ENCODE measurements at regions not wholly inside any gene's neighbourhood (a gene's known extent, or its start where the extent isn't known, plus 50 kb on each side); places are given as distances from the start of the nearest gene placed in this dataset.

- Histone ChIP-seq H3K27me3 (replicated peaks in 2 of 5; ENCODE audit: control insufficient read depth in 4 of 5, insufficient read depth in 5 of 5, low read length in 4 of 5) (peaks cover 0 to 11% (median 0%) of the 10 kb centered on the region in 5 experiments), H3K27ac (ENCODE audit: insufficient read depth in 1 of 2, low read depth in 1 of 2, low read length in 2 of 2, poor library complexity in 1 of 2, severe bottlenecking in 2 of 2) (no peak overlapping the region), H3K4me1 (ENCODE audit: control extremely low read depth in 1 of 4, control insufficient read depth in 4 of 4, insufficient read depth in 4 of 4, low read length in 3 of 4) (no peaks in the 10 kb centered on the region), H3K9me3 (ENCODE audit: control extremely low read depth in 1 of 5, control insufficient read depth in 4 of 5, insufficient read depth in 2 of 5, low read depth in 1 of 5, low read length in 4 of 5) (peaks cover 0 to 4% (median 0%) of the 10 kb centered on the region in 5 experiments), H3K4me3 (ENCODE audit: control insufficient read depth in 1 of 7, extremely low read depth in 1 of 7, insufficient read depth in 4 of 7, low read depth in 2 of 7, low read length in 6 of 7) (no peak overlapping the region), H3K36me3 (ENCODE audit: control insufficient read depth in 4 of 4, insufficient read depth in 4 of 4, low read length in 3 of 4) (no peaks in the 10 kb centered on the region)
- ChIA-PET POLR2A (no interaction called here), CTCF (no interaction called here)
- DNase-seq: no peak
- 81% methylated on average over 3 of the region's 12 CpGs for WGBS (ENCODE audit: insufficient coverage)
Measured at GRCh38 chr1:4972761-4973320, 318.4 kb downstream of the AJAP1 start.

- H3K27ac ChIP-seq (ENCODE audit: insufficient read depth in 1 of 2, low read depth in 1 of 2, low read length in 2 of 2, poor library complexity in 1 of 2, severe bottlenecking in 2 of 2): no peak overlapping the region
- H3K9me3 ChIP-seq (ENCODE audit: control extremely low read depth in 1 of 5, control insufficient read depth in 4 of 5, insufficient read depth in 2 of 5, low read depth in 1 of 5, low read length in 4 of 5): peaks cover 0 to 4% (median 0%) of the 10 kb centered on the region in 5 experiments
- no peak for DNase-seq
- H3K4me3 ChIP-seq (ENCODE audit: control insufficient read depth in 1 of 7, extremely low read depth in 1 of 7, insufficient read depth in 4 of 7, low read depth in 2 of 7, low read length in 6 of 7): no peak overlapping the region
- no peaks in the 10 kb centered on the region for H3K36me3 ChIP-seq (ENCODE audit: control insufficient read depth in 4 of 4, insufficient read depth in 4 of 4, low read length in 3 of 4)
- H3K4me1 ChIP-seq (ENCODE audit: control extremely low read depth in 1 of 4, control insufficient read depth in 4 of 4, insufficient read depth in 4 of 4, low read length in 3 of 4): no peaks in the 10 kb centered on the region
- ChIA-PET POLR2A (no interaction called here), CTCF (no interaction called here)
- WGBS (ENCODE audit: insufficient coverage): 95% methylated on average over 3 of the region's 3 CpGs
- peaks cover 0 to 9% (median 0%) of the 10 kb centered on the region in 5 experiments for H3K27me3 ChIP-seq (replicated peaks in 2 of 5; ENCODE audit: control insufficient read depth in 4 of 5, insufficient read depth in 5 of 5, low read length in 4 of 5)
Measured at GRCh38 chr1:4971666-4972065, 317.3 kb downstream of the AJAP1 start.

GRCh38 chr1:4970532-4970931 is 316.1 kb downstream of the AJAP1 start:
- Histone ChIP-seq H3K4me1 (ENCODE audit: control extremely low read depth in 1 of 4, control insufficient read depth in 4 of 4, insufficient read depth in 4 of 4, low read length in 3 of 4) (no peaks in the 10 kb centered on the region), H3K36me3 (ENCODE audit: control insufficient read depth in 4 of 4, insufficient read depth in 4 of 4, low read length in 3 of 4) (no peaks in the 10 kb centered on the region), H3K4me3 (ENCODE audit: control insufficient read depth in 1 of 7, extremely low read depth in 1 of 7, insufficient read depth in 4 of 7, low read depth in 2 of 7, low read length in 6 of 7) (no peak overlapping the region), H3K9me3 (ENCODE audit: control extremely low read depth in 1 of 5, control insufficient read depth in 4 of 5, insufficient read depth in 2 of 5, low read depth in 1 of 5, low read length in 4 of 5) (peaks cover 0 to 4% (median 0%) of the 10 kb centered on the region in 5 experiments), H3K27me3 (replicated peaks in 2 of 5; ENCODE audit: control insufficient read depth in 4 of 5, insufficient read depth in 5 of 5, low read length in 4 of 5) (peaks cover 0 to 8% (median 0%) of the 10 kb centered on the region in 5 experiments), H3K27ac (ENCODE audit: insufficient read depth in 1 of 2, low read depth in 1 of 2, low read length in 2 of 2, poor library complexity in 1 of 2, severe bottlenecking in 2 of 2) (no peak overlapping the region)
- ChIA-PET CTCF (no interaction called here), POLR2A (no interaction called here)
- no peak for DNase-seq
- WGBS (ENCODE audit: insufficient coverage): 100% methylated on average over 1 of the region's 3 CpGs

GRCh38 chr1:4969556-4970129 is 315.2 kb downstream of the AJAP1 start:
- DNase-seq: no peak
- peaks cover 0 to 4% (median 0%) of the 10 kb centered on the region in 5 experiments for H3K9me3 ChIP-seq (ENCODE audit: control extremely low read depth in 1 of 5, control insufficient read depth in 4 of 5, insufficient read depth in 2 of 5, low read depth in 1 of 5, low read length in 4 of 5)
- no peaks in the 10 kb centered on the region for H3K4me1 ChIP-seq (ENCODE audit: control extremely low read depth in 1 of 4, control insufficient read depth in 4 of 4, insufficient read depth in 4 of 4, low read length in 3 of 4)
- CTCF ChIA-PET: no interaction called here
- H3K27me3 ChIP-seq (replicated peaks in 2 of 5; ENCODE audit: control insufficient read depth in 4 of 5, insufficient read depth in 5 of 5, low read length in 4 of 5): peaks cover 0 to 14% (median 0%) of the 10 kb centered on the region in 5 experiments
- H3K27ac ChIP-seq (ENCODE audit: insufficient read depth in 1 of 2, low read depth in 1 of 2, low read length in 2 of 2, poor library complexity in 1 of 2, severe bottlenecking in 2 of 2): no peak overlapping the region
- WGBS (ENCODE audit: insufficient coverage): 100% methylated on average over 2 of the region's 4 CpGs
- H3K4me3 ChIP-seq (ENCODE audit: control insufficient read depth in 1 of 7, extremely low read depth in 1 of 7, insufficient read depth in 4 of 7, low read depth in 2 of 7, low read length in 6 of 7): no peak overlapping the region
- no peaks in the 10 kb centered on the region for H3K36me3 ChIP-seq (ENCODE audit: control insufficient read depth in 4 of 4, insufficient read depth in 4 of 4, low read length in 3 of 4)
- POLR2A ChIA-PET: no interaction called here

- Histone ChIP-seq H3K4me3 (ENCODE audit: control insufficient read depth in 1 of 7, extremely low read depth in 1 of 7, insufficient read depth in 4 of 7, low read depth in 2 of 7, low read length in 6 of 7) (no peak overlapping the region), H3K27me3 (replicated peaks in 2 of 5; ENCODE audit: control insufficient read depth in 4 of 5, insufficient read depth in 5 of 5, low read length in 4 of 5) (peaks cover 0 to 19% (median 2%) of the 10 kb centered on the region in 5 experiments), H3K36me3 (ENCODE audit: control insufficient read depth in 4 of 4, insufficient read depth in 4 of 4, low read length in 3 of 4) (no peaks in the 10 kb centered on the region), H3K27ac (ENCODE audit: insufficient read depth in 1 of 2, low read depth in 1 of 2, low read length in 2 of 2, poor library complexity in 1 of 2, severe bottlenecking in 2 of 2) (no peak overlapping the region), H3K9me3 (ENCODE audit: control extremely low read depth in 1 of 5, control insufficient read depth in 4 of 5, insufficient read depth in 2 of 5, low read depth in 1 of 5, low read length in 4 of 5) (peaks cover 0 to 4% (median 0%) of the 10 kb centered on the region in 5 experiments), H3K4me1 (ENCODE audit: control extremely low read depth in 1 of 4, control insufficient read depth in 4 of 4, insufficient read depth in 4 of 4, low read length in 3 of 4) (no peaks in the 10 kb centered on the region)
- ChIA-PET POLR2A (no interaction called here), CTCF (no interaction called here)
- WGBS (ENCODE audit: insufficient coverage): 61% methylated on average over 2 of the region's 5 CpGs
- DNase-seq: no peak
Measured at GRCh38 chr1:4965346-4966075, 311.1 kb downstream of the AJAP1 start.

- Histone ChIP-seq H3K4me1 (ENCODE audit: control extremely low read depth in 1 of 4, control insufficient read depth in 4 of 4, insufficient read depth in 4 of 4, low read length in 3 of 4) (no peaks in the 10 kb centered on the region), H3K27ac (ENCODE audit: insufficient read depth in 1 of 2, low read depth in 1 of 2, low read length in 2 of 2, poor library complexity in 1 of 2, severe bottlenecking in 2 of 2) (no peak overlapping the region), H3K27me3 (replicated peaks in 2 of 5; ENCODE audit: control insufficient read depth in 4 of 5, insufficient read depth in 5 of 5, low read length in 4 of 5) (peaks cover 0 to 19% (median 2%) of the 10 kb centered on the region in 5 experiments), H3K9me3 (ENCODE audit: control extremely low read depth in 1 of 5, control insufficient read depth in 4 of 5, insufficient read depth in 2 of 5, low read depth in 1 of 5, low read length in 4 of 5) (peaks cover 0 to 4% (median 0%) of the 10 kb centered on the region in 5 experiments), H3K4me3 (ENCODE audit: control insufficient read depth in 1 of 7, extremely low read depth in 1 of 7, insufficient read depth in 4 of 7, low read depth in 2 of 7, low read length in 6 of 7) (no peak overlapping the region), H3K36me3 (ENCODE audit: control insufficient read depth in 4 of 4, insufficient read depth in 4 of 4, low read length in 3 of 4) (no peaks in the 10 kb centered on the region)
- ChIA-PET CTCF (interaction anchor here (0.8 kb wide), 1 partner anchor 9 kb away, joined by 3 read pairs; no protein-coding TSS in a partner anchor), POLR2A (no interaction called here)
- 75% methylated on average over 6 of the region's 13 CpGs for WGBS (ENCODE audit: insufficient coverage)
- DNase-seq: no peak
Measured at GRCh38 chr1:4964634-4965345, 310.4 kb downstream of the AJAP1 start.
